ENCODE measurements at regions not wholly inside any gene's neighbourhood (a gene's known extent, or its start where the extent isn't known, plus 50 kb on each side); places are given as distances from the start of the nearest gene placed in this dataset.
"Not testable (repeated sequence)": the region's sequence is repeated elsewhere in the genome, so short reads cannot be mapped to it uniquely, and the experiment has no call there.

GRCh38 chr7:53218730-53219504, 183.5 kb downstream of the POM121L12 start:
- Histone ChIP-seq H3K27ac (no peak overlapping the region), H3K9me3 (peaks cover 14% of the 10 kb centered on the region), H3K36me3 (ENCODE audit: insufficient read depth in 1 of 2, low read depth in 1 of 2) (no peaks in the 10 kb centered on the region), H3K4me1 (no peaks in the 10 kb centered on the region), H3K4me3 (peak overlapping the region; percentile 15), H3K27me3 (ENCODE audit: insufficient read depth in 3 of 3, low read length in 2 of 3) (peaks cover 0 to 4% (median 2%) of the 10 kb centered on the region in 3 donors)
- intact Hi-C loops (cut with DNase I): no loop called here
- ATAC-seq (no peak), DNase-seq (no peak)
- WGBS, 3 donors: 7 to 10% (median 7%) methylated on average over 46 of the region's 46 CpGs
- TF ChIP-seq CTCF (IDR thresholded peaks at IDR 0.05): no peak

GRCh38 chr7:53229202-53229601, 193.8 kb downstream of the POM121L12 start:
- Histone ChIP-seq H3K9me3 (no peaks in the 10 kb centered on the region), H3K4me1 (no peaks in the 10 kb centered on the region), H3K27me3 (ENCODE audit: insufficient read depth in 3 of 3, low read length in 2 of 3) (no peaks in the 10 kb centered on the region), H3K27ac (no peak overlapping the region), H3K36me3 (ENCODE audit: insufficient read depth in 1 of 2, low read depth in 1 of 2) (no peaks in the 10 kb centered on the region), H3K4me3 (no peak overlapping the region)
- no peak for TF ChIP-seq CTCF (IDR thresholded peaks at IDR 0.05)
- intact Hi-C loops (cut with DNase I): no loop called here
- WGBS, 3 donors: 46 to 50% (median 49%) methylated on average over 4 of the region's 4 CpGs
- no peak for ATAC-seq
- no peak for DNase-seq

- DNase-seq (no peak), ATAC-seq (no peak)
- Histone ChIP-seq H3K9me3 (no peaks in the 10 kb centered on the region), H3K36me3 (ENCODE audit: insufficient read depth in 1 of 2, low read depth in 1 of 2) (no peaks in the 10 kb centered on the region), H3K27me3 (ENCODE audit: insufficient read depth in 3 of 3, low read length in 2 of 3) (no peaks in the 10 kb centered on the region), H3K4me1 (no peaks in the 10 kb centered on the region), H3K27ac (no peak overlapping the region), H3K4me3 (no peak overlapping the region)
- TF ChIP-seq CTCF (IDR thresholded peaks at IDR 0.05): no peak
- intact Hi-C loops (cut with DNase I): loop anchor here in 1 of 2 donors (10.0 kb wide), 1 partner anchor 157 kb away; no protein-coding TSS in a partner anchor
- WGBS, 3 donors: 65 to 88% (median 67%) methylated on average over 4 of the region's 4 CpGs
Observed at GRCh38 chr7:53237344-53237913, 202.0 kb downstream of the POM121L12 start.

- intact Hi-C loops (cut with DNase I): loop anchor here in 1 of 2 donors (10.0 kb wide), 1 partner anchor 157 kb away; no protein-coding TSS in a partner anchor
- DNase-seq: no peak
- no peak overlapping the region for H3K27ac ChIP-seq
- no peak for TF ChIP-seq CTCF (IDR thresholded peaks at IDR 0.05)
- H3K36me3 ChIP-seq (ENCODE audit: insufficient read depth in 1 of 2, low read depth in 1 of 2): no peaks in the 10 kb centered on the region
- H3K27me3 ChIP-seq (ENCODE audit: insufficient read depth in 3 of 3, low read length in 2 of 3): no peaks in the 10 kb centered on the region
- H3K4me3 ChIP-seq: no peak overlapping the region
- WGBS, 3 donors: 83 to 89% (median 86%) methylated on average over 6 of the region's 6 CpGs
- no peaks in the 10 kb centered on the region for H3K4me1 ChIP-seq
- no peaks in the 10 kb centered on the region for H3K9me3 ChIP-seq
- ATAC-seq: no peak
Observed at GRCh38 chr7:53238021-53238605, 202.7 kb downstream of the POM121L12 start.

- not testable (repeated sequence) for H3K9me3 ChIP-seq; H3K27ac ChIP-seq; H3K4me1 ChIP-seq; H3K36me3 ChIP-seq (ENCODE audit: insufficient read depth in 1 of 2, low read depth in 1 of 2); H3K27me3 ChIP-seq (ENCODE audit: insufficient read depth in 3 of 3, low read length in 2 of 3); ATAC-seq; DNase-seq; H3K4me3 ChIP-seq
- WGBS, 3 donors: 59 to 71% (median 68%) methylated on average over 7 of the region's 7 CpGs
- intact Hi-C loops (cut with DNase I): loop anchor here in 1 of 2 donors (10.0 kb wide), 1 partner anchor 156 kb away; no protein-coding TSS in a partner anchor
Observed at GRCh38 chr7:53239151-53239550, 203.7 kb downstream of the POM121L12 start.
